CD8-positive, alpha-beta memory T cell (primary cell): ENCODE measurements at regions not wholly inside any gene's neighbourhood (a gene's known extent, or its start where the extent isn't known, plus 50 kb on each side); places are given as distances from the start of the nearest gene placed in this dataset.

ENCODE experiments used
- CTCF ChIA-PET: fragments of 350-600 bp; sonication (Branson Sonifier 250); formaldehyde crosslinking; loops from one replicate; lab custom pipeline; 2021; ENCODE audit warnings: antibody characterized with exemption; lab: Charles Lee
- POLR2A ChIA-PET: fragments of 350-600 bp; sonication (Branson Sonifier 250); formaldehyde crosslinking; loops from one replicate; lab custom pipeline; 2021; ENCODE audit warnings: antibody characterized with exemption; lab: Charles Lee
- DNase-seq, 5 donors: peaks; one replicate each; pipeline versions ENCODE4 v3.0.0 to v3.0.0-alpha.2; 2020 to 2022; ENCODE audit warnings: mixed read lengths in 1 of 5
- H3K27ac ChIP-seq: one replicate; pipeline ENCODE4 v1.7.0; 2013; ENCODE audit warnings: low read depth, mild to moderate bottlenecking, low read length, moderate library complexity
- H3K27me3 ChIP-seq: 2 replicates; pipeline ENCODE4 v1.7.0; 2013; ENCODE audit warnings: low read length, mild to moderate bottlenecking; ENCODE audit not compliant: insufficient read depth, poor library complexity, severe bottlenecking
- H3K36me3 ChIP-seq: 2 replicates; pipeline ENCODE4 v1.7.0; 2013; ENCODE audit warnings: mild to moderate bottlenecking, low read length, moderate library complexity; ENCODE audit not compliant: insufficient read depth
- H3K4me1 ChIP-seq: 2 replicates; pipeline ENCODE4 v1.7.0; 2013; ENCODE audit warnings: mild to moderate bottlenecking, low read length, moderate library complexity; ENCODE audit not compliant: insufficient read depth
- H3K4me3 ChIP-seq: 2 replicates; pipeline ENCODE4 v1.7.0; 2013; ENCODE audit warnings: mild to moderate bottlenecking, low read length
- H3K9me3 ChIP-seq: 2 replicates; pipeline ENCODE4 v1.7.0; 2013; ENCODE audit warnings: mild to moderate bottlenecking, low read length
- H3K27ac Mint-ChIP-seq, 8 donors: one replicate each; pipeline ENCODE4 v1.8.0; 2020 to 2021; ENCODE audit warnings: mixed read lengths in 8 of 8, mild to moderate bottlenecking in 6 of 8, inconsistent platforms in 3 of 8, moderate library complexity in 3 of 8
- H3K27me3 Mint-ChIP-seq, 2 donors: one replicate each; pipeline ENCODE4 v1.8.0; 2020 to 2021; ENCODE audit warnings: mixed read lengths in 2 of 2, mild to moderate bottlenecking in 1 of 2, moderate library complexity in 1 of 2
- H3K36me3 Mint-ChIP-seq, 3 donors: one replicate each; pipeline ENCODE4 v1.8.0; 2020 to 2021; ENCODE audit warnings: mixed read lengths in 3 of 3, inconsistent platforms in 1 of 3, mild to moderate bottlenecking in 1 of 3
- H3K4me1 Mint-ChIP-seq, 3 donors: one replicate each; pipeline ENCODE4 v1.8.0; 2020 to 2021; ENCODE audit warnings: mixed read lengths in 3 of 3, inconsistent platforms in 1 of 3, mild to moderate bottlenecking in 1 of 3
- H3K4me3 Mint-ChIP-seq, 7 donors: one replicate each; pipeline ENCODE4 v1.8.0; 2020 to 2021; ENCODE audit warnings: mixed read lengths in 7 of 7, mild to moderate bottlenecking in 6 of 7, moderate library complexity in 4 of 7, inconsistent platforms in 2 of 7
- H3K9me3 Mint-ChIP-seq, 5 donors: one replicate each; pipeline ENCODE4 v1.8.0; 2020 to 2022; ENCODE audit warnings: mixed read lengths in 5 of 5, mild to moderate bottlenecking in 3 of 5, moderate library complexity in 2 of 5, inconsistent platforms in 1 of 5

GRCh38 chr9:11064909-11065308 is 452.1 kb upstream of the PTPRD start:
- H3K27ac ChIP-seq: peak overlapping the region; percentile 20
- POLR2A ChIA-PET: no interaction called here
- CTCF ChIA-PET: no interaction called here

DNA sequence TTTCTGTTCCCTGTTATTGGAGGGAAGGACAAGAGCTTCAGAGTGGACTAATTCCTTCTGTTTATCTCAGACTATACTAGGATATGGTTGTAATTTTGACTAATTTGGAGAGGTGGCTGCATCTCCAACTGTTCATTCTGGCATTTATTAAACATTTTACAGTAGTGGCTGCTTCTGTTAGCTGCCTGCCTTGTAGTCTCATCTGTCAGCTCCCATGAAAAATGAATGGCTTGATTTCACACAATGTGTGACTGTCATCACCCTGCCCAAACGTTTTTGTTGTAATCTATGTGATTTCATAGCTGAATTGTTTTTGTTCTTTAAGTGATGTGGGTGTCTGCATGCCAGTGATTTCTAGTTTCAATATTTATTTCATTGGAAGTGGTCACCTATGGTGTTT is 459.4 kb upstream of the PTPRD start:
- CTCF ChIA-PET: no interaction called here
- no peak for DNase-seq
- Mint-ChIP-seq H3K9me3 (peaks cover 13 to 30% (median 15%) of the 10 kb centered on the region in 5 donors), H3K36me3 (no peaks in the 10 kb centered on the region), H3K27me3 (no peaks in the 10 kb centered on the region), H3K4me3 (no peak overlapping the region), H3K27ac (no peak overlapping the region), H3K4me1 (no peaks in the 10 kb centered on the region)
- Histone ChIP-seq H3K4me1 (no peaks in the 10 kb centered on the region), H3K27me3 (no peaks in the 10 kb centered on the region), H3K9me3 (no peaks in the 10 kb centered on the region), H3K27ac (no peak overlapping the region), H3K36me3 (no peaks in the 10 kb centered on the region), H3K4me3 (no peak overlapping the region)
- POLR2A ChIA-PET: no interaction called here

More at GRCh38 chr9:11064909-11065308, 452.1 kb upstream of the PTPRD start:
- H3K9me3 Mint-ChIP-seq: peaks cover 7 to 40% (median 19%) of the 10 kb centered on the region in 5 donors
- Histone ChIP-seq H3K4me1 (no peaks in the 10 kb centered on the region), H3K4me3 (no peak overlapping the region), H3K27me3 (no peaks in the 10 kb centered on the region), H3K9me3 (no peaks in the 10 kb centered on the region), H3K36me3 (no peaks in the 10 kb centered on the region)
- no peaks in the 10 kb centered on the region for H3K36me3 Mint-ChIP-seq
- no peak overlapping the region for H3K4me3 Mint-ChIP-seq
- no peak for DNase-seq
- H3K27me3 Mint-ChIP-seq: no peaks in the 10 kb centered on the region
- H3K27ac Mint-ChIP-seq: no peak overlapping the region
- no peaks in the 10 kb centered on the region for H3K4me1 Mint-ChIP-seq

DNA sequence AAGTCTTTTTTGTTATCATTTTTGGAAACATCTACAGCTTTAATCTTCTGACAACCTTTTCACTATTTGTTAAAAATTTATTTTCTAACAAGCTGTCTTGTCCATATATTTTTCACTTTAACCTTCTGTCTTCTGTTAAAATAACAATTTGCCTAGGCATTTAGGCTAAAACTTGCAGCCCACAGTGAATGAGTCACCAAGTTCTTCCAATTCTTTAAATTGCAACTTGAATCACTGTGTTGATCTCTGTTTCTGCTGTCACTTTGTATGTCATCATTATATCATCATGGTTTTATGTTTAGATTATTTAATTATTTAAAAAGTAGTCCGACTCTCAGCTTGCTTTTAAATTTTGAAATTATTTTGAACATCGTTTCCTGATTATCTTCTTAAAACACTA is 473.8 kb upstream of the PTPRD start:
- no peak overlapping the region for H3K27ac ChIP-seq
- H3K27me3 Mint-ChIP-seq: no peaks in the 10 kb centered on the region
- CTCF ChIA-PET: no interaction called here

GRCh38 chr9:11088821-11089374 is 476.1 kb upstream of the PTPRD start:
- no peak for DNase-seq
- CTCF ChIA-PET: interaction anchor here (1.2 kb wide), 1 partner anchor 11 kb away, joined by 3 read pairs; no protein-coding TSS in a partner anchor
- POLR2A ChIA-PET: no interaction called here
- no peaks in the 10 kb centered on the region for H3K36me3 ChIP-seq
- H3K27ac Mint-ChIP-seq: no peak overlapping the region
- no peaks in the 10 kb centered on the region for H3K27me3 ChIP-seq
- H3K27me3 Mint-ChIP-seq: no peaks in the 10 kb centered on the region
- H3K4me1 Mint-ChIP-seq: no peaks in the 10 kb centered on the region
- H3K36me3 Mint-ChIP-seq: no peaks in the 10 kb centered on the region
- H3K4me3 ChIP-seq: no peak overlapping the region
- H3K27ac ChIP-seq: no peak overlapping the region
- no peaks in the 10 kb centered on the region for H3K4me1 ChIP-seq
- no peak overlapping the region for H3K4me3 Mint-ChIP-seq
- peaks cover 7 to 35% (median 12%) of the 10 kb centered on the region in 5 donors for H3K9me3 Mint-ChIP-seq
- no peaks in the 10 kb centered on the region for H3K9me3 ChIP-seq

More for the DNA sequence above, 473.8 kb upstream of the PTPRD start:
- Histone ChIP-seq H3K27me3 (no peaks in the 10 kb centered on the region), H3K4me1 (no peaks in the 10 kb centered on the region), H3K9me3 (no peaks in the 10 kb centered on the region), H3K36me3 (no peaks in the 10 kb centered on the region), H3K4me3 (no peak overlapping the region)
- Mint-ChIP-seq H3K27ac (no peak overlapping the region), H3K36me3 (no peaks in the 10 kb centered on the region), H3K4me1 (no peaks in the 10 kb centered on the region), H3K4me3 (no peak overlapping the region), H3K9me3 (peaks cover 8 to 30% (median 17%) of the 10 kb centered on the region in 5 donors)
- DNase-seq: no peak
- POLR2A ChIA-PET: no interaction called here

DNA sequence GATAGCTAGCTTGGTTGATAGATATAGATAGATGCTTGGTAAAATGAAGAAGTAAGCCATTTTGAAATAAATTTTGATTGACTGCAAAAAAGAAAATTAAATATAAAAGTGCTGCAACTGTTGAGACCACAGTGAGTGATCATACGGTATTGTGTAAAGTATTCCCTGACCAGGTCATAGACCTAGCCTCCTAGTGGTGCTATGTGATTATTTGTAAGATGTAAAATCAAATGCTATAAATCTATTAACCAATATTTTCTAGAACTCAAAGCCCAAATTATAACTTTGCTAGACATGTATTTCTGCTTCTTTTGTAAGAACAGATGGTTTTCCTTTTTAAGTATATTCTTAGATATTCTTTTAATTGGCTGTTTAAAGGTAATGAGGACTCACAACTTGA is 480.2 kb upstream of the PTPRD start:
- DNase-seq: no peak
- H3K4me1 Mint-ChIP-seq: no peaks in the 10 kb centered on the region
- H3K27me3 ChIP-seq: no peaks in the 10 kb centered on the region
- no peak overlapping the region for H3K27ac Mint-ChIP-seq
- H3K27me3 Mint-ChIP-seq: no peaks in the 10 kb centered on the region
- peaks cover 0 to 24% (median 14%) of the 10 kb centered on the region in 5 donors for H3K9me3 Mint-ChIP-seq
- no peaks in the 10 kb centered on the region for H3K36me3 ChIP-seq
- ChIA-PET POLR2A (no interaction called here), CTCF (no interaction called here)
- H3K4me3 Mint-ChIP-seq: no peak overlapping the region
- H3K9me3 ChIP-seq: no peaks in the 10 kb centered on the region
- H3K4me1 ChIP-seq: no peaks in the 10 kb centered on the region
- no peaks in the 10 kb centered on the region for H3K36me3 Mint-ChIP-seq
- no peak overlapping the region for H3K4me3 ChIP-seq
- no peak overlapping the region for H3K27ac ChIP-seq

DNA sequence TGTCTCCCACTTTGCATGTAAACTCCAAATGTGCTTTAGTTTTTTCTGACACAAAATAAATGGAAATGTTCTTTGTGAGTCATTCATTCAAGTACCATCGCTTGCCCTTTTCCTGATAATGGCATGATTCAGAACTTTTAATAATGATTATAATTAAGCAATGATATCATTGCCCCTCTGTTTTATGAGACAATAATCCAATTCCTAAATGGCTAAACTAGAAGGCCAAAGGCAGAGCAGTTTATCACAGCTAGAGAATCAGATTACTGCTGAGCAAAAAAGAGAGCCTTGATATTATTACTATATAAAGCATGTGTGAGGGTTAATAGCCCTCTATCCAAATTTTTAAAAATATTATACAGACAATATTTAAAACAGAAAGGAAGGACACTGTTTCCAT is 484.2 kb upstream of the PTPRD start:
- no peak for DNase-seq
- Histone ChIP-seq H3K27ac (no peak overlapping the region), H3K4me1 (no peaks in the 10 kb centered on the region), H3K36me3 (no peaks in the 10 kb centered on the region), H3K9me3 (no peaks in the 10 kb centered on the region), H3K4me3 (no peak overlapping the region), H3K27me3 (no peaks in the 10 kb centered on the region)
- no peaks in the 10 kb centered on the region for H3K36me3 Mint-ChIP-seq
- H3K4me3 Mint-ChIP-seq: no peak overlapping the region
- no peaks in the 10 kb centered on the region for H3K27me3 Mint-ChIP-seq
- H3K4me1 Mint-ChIP-seq: no peaks in the 10 kb centered on the region
- ChIA-PET POLR2A (no interaction called here), CTCF (no interaction called here)
- no peak overlapping the region for H3K27ac Mint-ChIP-seq
- peaks cover 0 to 40% (median 17%) of the 10 kb centered on the region in 5 donors for H3K9me3 Mint-ChIP-seq

DNA sequence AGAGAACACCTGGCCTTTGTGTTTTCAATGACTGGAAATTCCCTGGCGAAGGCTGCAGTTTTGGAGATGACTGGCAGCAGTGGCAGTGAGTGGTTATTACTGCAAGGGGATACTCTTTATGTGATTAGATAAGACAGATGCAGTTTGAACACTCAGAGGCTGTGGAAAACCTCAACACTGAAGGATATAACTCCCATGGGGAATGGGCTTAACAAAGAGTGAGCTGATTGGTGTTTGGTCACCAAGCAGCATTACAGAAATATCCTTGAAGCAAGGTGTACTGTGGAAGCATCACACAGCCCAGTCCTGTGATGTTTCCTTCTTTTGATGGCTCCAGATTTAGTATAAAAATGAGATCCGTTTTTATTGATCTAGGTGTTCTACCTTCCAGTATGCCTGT is 490.7 kb upstream of the PTPRD start:
- H3K36me3 Mint-ChIP-seq: no peaks in the 10 kb centered on the region
- peaks cover 8 to 42% (median 15%) of the 10 kb centered on the region in 5 donors for H3K9me3 Mint-ChIP-seq
- no peaks in the 10 kb centered on the region for H3K36me3 ChIP-seq
- no peak overlapping the region for H3K27ac Mint-ChIP-seq
- no peaks in the 10 kb centered on the region for H3K9me3 ChIP-seq
- no peak overlapping the region for H3K4me3 ChIP-seq
- ChIA-PET CTCF (no interaction called here), POLR2A (no interaction called here)
- H3K4me1 ChIP-seq: no peaks in the 10 kb centered on the region
- H3K4me1 Mint-ChIP-seq: no peaks in the 10 kb centered on the region
- no peak for DNase-seq
- H3K27ac ChIP-seq: no peak overlapping the region
- H3K4me3 Mint-ChIP-seq: no peak overlapping the region
- H3K27me3 Mint-ChIP-seq: no peaks in the 10 kb centered on the region
- H3K27me3 ChIP-seq: no peaks in the 10 kb centered on the region

DNA sequence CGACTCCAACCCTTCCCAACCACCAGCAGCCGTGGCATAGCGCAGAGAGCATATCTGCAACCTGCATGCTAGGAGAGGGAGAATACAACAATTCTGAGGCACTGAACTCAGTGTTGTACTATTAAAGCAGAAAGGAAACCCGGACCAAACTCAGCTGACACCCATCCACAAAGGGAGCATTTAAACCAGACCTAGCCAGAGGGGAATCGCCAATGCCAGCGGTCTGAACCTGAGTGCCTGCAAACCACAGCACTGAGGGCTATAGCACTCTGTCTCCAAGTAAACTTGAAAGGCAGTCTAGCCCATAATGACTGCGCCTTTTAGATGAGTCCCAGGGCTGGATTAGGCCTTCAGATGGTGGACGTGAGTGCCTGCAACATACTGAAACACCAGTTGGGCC is 494.4 kb upstream of the PTPRD start:
- H3K27me3 ChIP-seq: no peaks in the 10 kb centered on the region
- no peak overlapping the region for H3K4me3 ChIP-seq
- Mint-ChIP-seq H3K27ac (no peak overlapping the region), H3K27me3 (no peaks in the 10 kb centered on the region), H3K9me3 (peaks cover 5 to 44% (median 26%) of the 10 kb centered on the region in 5 donors), H3K4me1 (no peaks in the 10 kb centered on the region), H3K4me3 (no peak overlapping the region), H3K36me3 (no peaks in the 10 kb centered on the region)
- POLR2A ChIA-PET: no interaction called here
- H3K36me3 ChIP-seq: no peaks in the 10 kb centered on the region
- H3K9me3 ChIP-seq: no peaks in the 10 kb centered on the region
- H3K4me1 ChIP-seq: no peaks in the 10 kb centered on the region
- no peak overlapping the region for H3K27ac ChIP-seq
- CTCF ChIA-PET: no interaction called here
- no peak for DNase-seq
